HepG2 (cell line): ENCODE measurements at regions not wholly inside any gene's neighbourhood (a gene's known extent, or its start where the extent isn't known, plus 50 kb on each side); places are given as distances from the start of the nearest gene placed in this dataset.

Source experiments
- ATF5 ChIP-seq: sonication (generic); formaldehyde crosslinking; IDR thresholded peaks from 2 replicates; pipeline ENCODE4 v1.4.0; 2020; ENCODE audit warnings: mild to moderate bottlenecking, low read depth, missing genetic modification reagents
- FOSL1 ChIP-seq: sonication (generic); formaldehyde crosslinking; IDR thresholded peaks from 2 replicates; pipeline ENCODE4 v1.9.0; 2021; ENCODE audit warnings: missing genetic modification reagents, borderline replicate concordance
- HNRNPUL1 ChIP-seq: fragments of 200-400 bp; formaldehyde crosslinking; IDR thresholded peaks from 2 replicates; pipeline ENCODE4 v1.6.1; 2017; ENCODE audit warnings: low read depth, mild to moderate bottlenecking, low read length, moderate library complexity
- KAT2B ChIP-seq: fragments of 150-350 bp; IDR thresholded peaks from 2 replicates; pipeline ENCODE4 v1.6.1; 2014; ENCODE audit warnings: low read depth, low read length, borderline replicate concordance
- MBD4 ChIP-seq: IDR thresholded peaks from 2 replicates; pipeline ENCODE4 v1.6.1; 2012; ENCODE audit warnings: low read length, inconsistent platforms, borderline replicate concordance
- MTF2 ChIP-seq: sonication (generic); formaldehyde crosslinking; IDR thresholded peaks from 2 replicates; pipeline ENCODE4 v1.5.0; 2020; ENCODE audit warnings: missing genetic modification reagents, borderline replicate concordance
- MXD3 ChIP-seq: IDR thresholded peaks from 2 replicates; pipeline ENCODE4 v1.6.1; 2016; ENCODE audit warnings: mild to moderate bottlenecking, missing biosample characterization, missing genetic modification reagents
- NR2F1 ChIP-seq, 2 experiments: fragments of 450-650 bp in 1 of 2; formaldehyde crosslinking in 1 of 2; IDR thresholded peaks; 2 replicates each; pipeline versions ENCODE4 v1.5.0 to v1.6.1; 2016 to 2020; ENCODE audit warnings: mild to moderate bottlenecking in 1 of 2, missing compliant biosample characterization in 1 of 2, missing genetic modification reagents in 1 of 2, moderate library complexity in 1 of 2
- ONECUT2 ChIP-seq: sonication (generic); formaldehyde crosslinking; IDR thresholded peaks from 2 replicates; pipeline ENCODE4 v1.4.0; 2020; ENCODE audit warnings: missing genetic modification reagents
- PHF8 ChIP-seq: sonication (generic); formaldehyde crosslinking; IDR thresholded peaks from 2 replicates; pipeline ENCODE4 v1.5.0; 2020; ENCODE audit warnings: missing genetic modification reagents
- POGZ ChIP-seq: sonication (generic); formaldehyde crosslinking; IDR thresholded peaks from 2 replicates; pipeline ENCODE4 v1.4.0; 2020; ENCODE audit warnings: mild to moderate bottlenecking, missing genetic modification reagents
- POLR2G ChIP-seq: fragments of 200-400 bp; formaldehyde crosslinking; IDR thresholded peaks from 2 replicates; pipeline ENCODE4 v1.6.1; 2018; ENCODE audit warnings: mild to moderate bottlenecking, low read depth, low read length, moderate library complexity
- TBP ChIP-seq: sonication (generic); formaldehyde crosslinking; IDR thresholded peaks from 2 replicates; pipeline ENCODE4 v1.5.0; 2020; ENCODE audit warnings: missing genetic modification reagents
- ZMYM2 ChIP-seq: sonication (generic); formaldehyde crosslinking; IDR thresholded peaks from 2 replicates; pipeline ENCODE4 v1.8.0; 2022; ENCODE audit warnings: mild to moderate bottlenecking, missing genetic modification reagents
- ZNF205 ChIP-seq: IDR thresholded peaks from 2 replicates; pipeline ENCODE4 v1.6.1; 2018; ENCODE audit warnings: missing biosample characterization, missing genetic modification reagents
- ZNF251 ChIP-seq: sonication (generic); formaldehyde crosslinking; IDR thresholded peaks from 2 replicates; pipeline ENCODE4 v1.9.0; 2021; ENCODE audit warnings: mild to moderate bottlenecking, missing genetic modification reagents
- ZNF496 ChIP-seq: sonication (generic); formaldehyde crosslinking; IDR thresholded peaks from 2 replicates; pipeline ENCODE4 v1.8.1; 2023; ENCODE audit warnings: mild to moderate bottlenecking, moderate library complexity, missing genetic modification reagents; ENCODE audit not compliant: insufficient replicate concordance
- ZNF589 ChIP-seq: sonication (generic); formaldehyde crosslinking; conservative IDR thresholded peaks from 2 replicates; pipeline ENCODE4 v1.8.0; 2022; ENCODE audit warnings: mild to moderate bottlenecking, moderate library complexity, missing genetic modification reagents
- ZNF777 ChIP-seq: sonication (generic); formaldehyde crosslinking; IDR thresholded peaks from 2 replicates; pipeline ENCODE4 v1.4.0; 2020; ENCODE audit warnings: missing genetic modification reagents
- ZNF839 ChIP-seq: sonication (generic); formaldehyde crosslinking; IDR thresholded peaks from 2 replicates; pipeline ENCODE4 v1.4.0; 2020; ENCODE audit warnings: missing genetic modification reagents, mild to moderate bottlenecking, borderline replicate concordance
- TF ChIP-seq, protein P1 (sequence below): conservative IDR thresholded peaks from 2 replicates; pipeline ENCODE4 v1.6.1; 2018; ENCODE audit warnings: missing genetic modification reagents
- TF ChIP-seq, protein P2 (sequence below): sonication (generic); formaldehyde crosslinking; IDR thresholded peaks from 2 replicates; pipeline ENCODE4 v1.9.0; 2021; ENCODE audit warnings: missing genetic modification reagents, mild to moderate bottlenecking, borderline replicate concordance
- TF ChIP-seq, protein P3 (sequence below): sonication (generic); formaldehyde crosslinking; IDR thresholded peaks from 2 replicates; pipeline ENCODE4 v1.4.0; 2020; ENCODE audit warnings: missing genetic modification reagents

- TF ChIP-seq ATF5 (CRISPR knock-in tag), result no peak
- no peak for TF ChIP-seq ZNF777 (CRISPR knock-in tag)
- TF ChIP-seq, protein P1, sequence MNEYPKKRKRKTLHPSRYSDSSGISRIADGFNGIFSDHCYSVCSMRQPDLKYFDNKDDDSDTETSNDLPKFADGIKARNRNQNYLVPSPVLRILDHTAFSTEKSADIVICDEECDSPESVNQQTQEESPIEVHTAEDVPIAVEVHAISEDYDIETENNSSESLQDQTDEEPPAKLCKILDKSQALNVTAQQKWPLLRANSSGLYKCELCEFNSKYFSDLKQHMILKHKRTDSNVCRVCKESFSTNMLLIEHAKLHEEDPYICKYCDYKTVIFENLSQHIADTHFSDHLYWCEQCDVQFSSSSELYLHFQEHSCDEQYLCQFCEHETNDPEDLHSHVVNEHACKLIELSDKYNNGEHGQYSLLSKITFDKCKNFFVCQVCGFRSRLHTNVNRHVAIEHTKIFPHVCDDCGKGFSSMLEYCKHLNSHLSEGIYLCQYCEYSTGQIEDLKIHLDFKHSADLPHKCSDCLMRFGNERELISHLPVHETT, result no peak
- TF ChIP-seq, protein P2, sequence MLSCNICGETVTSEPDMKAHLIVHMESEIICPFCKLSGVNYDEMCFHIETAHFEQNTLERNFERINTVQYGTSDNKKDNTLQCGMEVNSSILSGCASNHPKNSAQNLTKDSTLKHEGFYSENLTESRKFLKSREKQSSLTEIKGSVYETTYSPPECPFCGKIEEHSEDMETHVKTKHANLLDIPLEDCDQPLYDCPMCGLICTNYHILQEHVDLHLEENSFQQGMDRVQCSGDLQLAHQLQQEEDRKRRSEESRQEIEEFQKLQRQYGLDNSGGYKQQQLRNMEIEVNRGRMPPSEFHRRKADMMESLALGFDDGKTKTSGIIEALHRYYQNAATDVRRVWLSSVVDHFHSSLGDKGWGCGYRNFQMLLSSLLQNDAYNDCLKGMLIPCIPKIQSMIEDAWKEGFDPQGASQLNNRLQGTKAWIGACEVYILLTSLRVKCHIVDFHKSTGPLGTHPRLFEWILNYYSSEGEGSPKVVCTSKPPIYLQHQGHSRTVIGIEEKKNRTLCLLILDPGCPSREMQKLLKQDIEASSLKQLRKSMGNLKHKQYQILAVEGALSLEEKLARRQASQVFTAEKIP (CRISPR knock-in tag), result no peak
- no peak for TF ChIP-seq MBD4
- no peak for TF ChIP-seq ZNF205 (CRISPR knock-in tag)
- no peak for TF ChIP-seq FOSL1
- no peak for TF ChIP-seq ZNF251 (CRISPR knock-in tag)
- TF ChIP-seq ZNF589 (CRISPR knock-in tag), result no peak
- TF ChIP-seq TBP (CRISPR knock-in tag), result 0 out of 2 replicates have a peak, but pooled peaks have one; percentile 23
- no peak for TF ChIP-seq MTF2 (CRISPR knock-in tag)
- no peak for TF ChIP-seq KAT2B
- TF ChIP-seq, protein P3, sequence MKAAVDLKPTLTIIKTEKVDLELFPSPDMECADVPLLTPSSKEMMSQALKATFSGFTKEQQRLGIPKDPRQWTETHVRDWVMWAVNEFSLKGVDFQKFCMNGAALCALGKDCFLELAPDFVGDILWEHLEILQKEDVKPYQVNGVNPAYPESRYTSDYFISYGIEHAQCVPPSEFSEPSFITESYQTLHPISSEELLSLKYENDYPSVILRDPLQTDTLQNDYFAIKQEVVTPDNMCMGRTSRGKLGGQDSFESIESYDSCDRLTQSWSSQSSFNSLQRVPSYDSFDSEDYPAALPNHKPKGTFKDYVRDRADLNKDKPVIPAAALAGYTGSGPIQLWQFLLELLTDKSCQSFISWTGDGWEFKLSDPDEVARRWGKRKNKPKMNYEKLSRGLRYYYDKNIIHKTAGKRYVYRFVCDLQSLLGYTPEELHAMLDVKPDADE (CRISPR knock-in tag), result no peak
- TF ChIP-seq POLR2G, result no peak
- TF ChIP-seq ZNF496 (CRISPR knock-in tag), result no peak
- TF ChIP-seq HNRNPUL1, result no peak
- no peak for TF ChIP-seq PHF8
- TF ChIP-seq MXD3 (CRISPR knock-in tag), result no peak
- peak in 1 of 2 experiments; percentile 81; a peak in 2 of 4 replicates for TF ChIP-seq NR2F1 (CRISPR knock-in tag; IDR thresholded peaks at IDR 0.05)
- peak; percentile 55 for TF ChIP-seq POGZ (CRISPR knock-in tag)
- TF ChIP-seq ONECUT2 (CRISPR knock-in tag), result no peak
- no peak for TF ChIP-seq ZMYM2 (CRISPR knock-in tag)
- TF ChIP-seq ZNF839 (CRISPR knock-in tag), result no peak
Measured at GRCh38 chr7:45987521-45988290, 66.6 kb upstream of the IGFBP3 start (continued).
